ENCODE measurements at regions not wholly inside any gene's neighbourhood (a gene's known extent, or its start where the extent isn't known, plus 50 kb on each side); places are given as distances from the start of the nearest gene placed in this dataset.

DNA sequence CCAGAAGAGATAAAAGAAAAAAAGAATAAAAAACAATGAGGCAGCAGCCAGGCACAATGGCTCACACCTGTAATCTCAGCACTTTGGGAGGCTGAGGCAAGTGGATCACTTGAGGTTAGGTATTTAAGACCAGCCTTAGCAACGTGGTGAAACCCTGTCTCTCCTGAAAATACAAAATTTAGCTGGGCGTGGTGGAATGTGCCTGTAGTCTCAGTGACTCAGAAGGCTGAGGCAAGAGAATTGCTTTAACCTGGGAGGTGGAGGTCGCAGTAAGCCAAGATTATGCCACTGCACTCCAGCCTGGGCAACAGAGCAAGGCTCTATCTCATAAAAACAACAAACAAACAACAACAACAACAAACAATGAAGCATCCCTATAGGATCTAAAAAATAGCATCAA, 121.5 kb downstream of the HMHB1 start:
- H2AFZ ChIP-seq (ENCODE audit: low read depth) = no peak overlapping the region
- peaks cover 5% of the 10 kb centered on the region; the same call in 1 of the 2 replicates for H3K9me3 ChIP-seq
- H3K9ac ChIP-seq = no peak overlapping the region
- H3K27me3 ChIP-seq (ENCODE audit: insufficient read depth) = no peaks in the 10 kb centered on the region
- no peak overlapping the region for H3K27ac ChIP-seq (ENCODE audit: low read depth in 2 of 2, low read length in 1 of 2)
- no peak for DNase-seq
- H4K20me1 ChIP-seq (ENCODE audit: insufficient read depth) = no peaks in the 10 kb centered on the region
- POLR2A ChIA-PET = no interaction called here
- H3K9me2 ChIP-seq = no peaks in the 10 kb centered on the region
- no peaks in the 10 kb centered on the region for H3K79me2 ChIP-seq (ENCODE audit: insufficient read depth)
- H3K36me3 ChIP-seq (replicated peaks in 1 of 2; ENCODE audit: control insufficient read depth in 1 of 2, insufficient read depth in 2 of 2, low read length in 1 of 2) = no peaks in the 10 kb centered on the region
- no peak overlapping the region for H3K4me2 ChIP-seq
- WGBS (ENCODE audit: low lambda C conversion rate) = 44% methylated on average over 3 of the region's 3 CpGs
- TF ChIP-seq RXRA (IDR thresholded peaks at IDR 0.05; ENCODE audit: borderline replicate concordance, low read depth) = no peak
- H3K4me1 ChIP-seq (ENCODE audit: control insufficient read depth in 1 of 2, insufficient read depth in 2 of 2, low read depth in 1 of 2, low read length in 1 of 2) = peaks cover 0 to 5% of the 10 kb centered on the region in 2 experiments; a peak in 1 of 4 replicates
- H3F3A ChIP-seq (replicated peaks; ENCODE audit: insufficient read depth) = no peaks in the 10 kb centered on the region
- CTCF ChIA-PET = no interaction called here
- H3K4me3 ChIP-seq (ENCODE audit: low read depth in 2 of 2, low read length in 1 of 2) = no peak overlapping the region

GRCh38 chr5:143934821-143935220, 122.9 kb downstream of the HMHB1 start:
- Histone ChIP-seq H3K4me1 (ENCODE audit: control insufficient read depth in 1 of 2, insufficient read depth in 2 of 2, low read depth in 1 of 2, low read length in 1 of 2) (peaks cover 0 to 5% of the 10 kb centered on the region in 2 experiments; a peak in 1 of 4 replicates), H3K9me3 (peaks cover 5% of the 10 kb centered on the region; the same call in 1 of the 2 replicates), H3K9me2 (no peaks in the 10 kb centered on the region), H3K4me3 (ENCODE audit: low read depth in 2 of 2, low read length in 1 of 2) (no peak overlapping the region), H3K27ac (ENCODE audit: low read depth in 2 of 2, low read length in 1 of 2) (no peak overlapping the region), H3K79me2 (ENCODE audit: insufficient read depth) (no peaks in the 10 kb centered on the region), H3K4me2 (no peak overlapping the region), H2AFZ (ENCODE audit: low read depth) (no peak overlapping the region), H3K36me3 (replicated peaks in 1 of 2; ENCODE audit: control insufficient read depth in 1 of 2, insufficient read depth in 2 of 2, low read length in 1 of 2) (no peaks in the 10 kb centered on the region), H3K9ac (no peak overlapping the region), H4K20me1 (ENCODE audit: insufficient read depth) (no peaks in the 10 kb centered on the region), H3K27me3 (ENCODE audit: insufficient read depth) (no peaks in the 10 kb centered on the region), H3F3A (replicated peaks; ENCODE audit: insufficient read depth) (no peaks in the 10 kb centered on the region)
- no peak for DNase-seq
- WGBS (ENCODE audit: low lambda C conversion rate) = 41% methylated on average over 2 of the region's 2 CpGs
- POLR2A ChIA-PET = no interaction called here
- CTCF ChIA-PET = interaction anchor here (0.8 kb wide), 1 partner anchor 531 kb away, joined by 3 read pairs; the partner anchor contains the start of gene NR3C1
- TF ChIP-seq EP300 (IDR thresholded peaks at IDR 0.05; ENCODE audit: borderline replicate concordance in 1 of 2, low read depth in 1 of 2, low read length in 1 of 2) = no peak
- no peak for TF ChIP-seq USF2 (IDR thresholded peaks at IDR 0.05; ENCODE audit: borderline replicate concordance, low read depth, low read length)
- no peak for TF ChIP-seq FOXJ3 (CRISPR knock-in tag; IDR thresholded peaks at IDR 0.05)
- TF ChIP-seq, protein P1, sequence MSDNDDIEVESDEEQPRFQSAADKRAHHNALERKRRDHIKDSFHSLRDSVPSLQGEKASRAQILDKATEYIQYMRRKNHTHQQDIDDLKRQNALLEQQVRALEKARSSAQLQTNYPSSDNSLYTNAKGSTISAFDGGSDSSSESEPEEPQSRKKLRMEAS (IDR thresholded peaks at IDR 0.05; ENCODE audit: low read depth) = no peak
- TF ChIP-seq RFX5 (IDR thresholded peaks at IDR 0.05; ENCODE audit: low read length) = no peak
- TF ChIP-seq, protein P2, sequence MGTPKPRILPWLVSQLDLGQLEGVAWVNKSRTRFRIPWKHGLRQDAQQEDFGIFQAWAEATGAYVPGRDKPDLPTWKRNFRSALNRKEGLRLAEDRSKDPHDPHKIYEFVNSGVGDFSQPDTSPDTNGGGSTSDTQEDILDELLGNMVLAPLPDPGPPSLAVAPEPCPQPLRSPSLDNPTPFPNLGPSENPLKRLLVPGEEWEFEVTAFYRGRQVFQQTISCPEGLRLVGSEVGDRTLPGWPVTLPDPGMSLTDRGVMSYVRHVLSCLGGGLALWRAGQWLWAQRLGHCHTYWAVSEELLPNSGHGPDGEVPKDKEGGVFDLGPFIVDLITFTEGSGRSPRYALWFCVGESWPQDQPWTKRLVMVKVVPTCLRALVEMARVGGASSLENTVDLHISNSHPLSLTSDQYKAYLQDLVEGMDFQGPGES (IDR thresholded peaks at IDR 0.05; ENCODE audit: low read depth, low read length) = no peak
- TF ChIP-seq RXRA (IDR thresholded peaks at IDR 0.05; ENCODE audit: borderline replicate concordance, low read depth) = no peak
- no peak for TF ChIP-seq GATA2 (CRISPR knock-in tag; IDR thresholded peaks at IDR 0.05)
- no peak for TF ChIP-seq NFIC (IDR thresholded peaks at IDR 0.05; ENCODE audit: borderline replicate concordance)
- TF ChIP-seq YY1 (IDR thresholded peaks at IDR 0.05; ENCODE audit: low read depth) = no peak
- TF ChIP-seq, protein P3, sequence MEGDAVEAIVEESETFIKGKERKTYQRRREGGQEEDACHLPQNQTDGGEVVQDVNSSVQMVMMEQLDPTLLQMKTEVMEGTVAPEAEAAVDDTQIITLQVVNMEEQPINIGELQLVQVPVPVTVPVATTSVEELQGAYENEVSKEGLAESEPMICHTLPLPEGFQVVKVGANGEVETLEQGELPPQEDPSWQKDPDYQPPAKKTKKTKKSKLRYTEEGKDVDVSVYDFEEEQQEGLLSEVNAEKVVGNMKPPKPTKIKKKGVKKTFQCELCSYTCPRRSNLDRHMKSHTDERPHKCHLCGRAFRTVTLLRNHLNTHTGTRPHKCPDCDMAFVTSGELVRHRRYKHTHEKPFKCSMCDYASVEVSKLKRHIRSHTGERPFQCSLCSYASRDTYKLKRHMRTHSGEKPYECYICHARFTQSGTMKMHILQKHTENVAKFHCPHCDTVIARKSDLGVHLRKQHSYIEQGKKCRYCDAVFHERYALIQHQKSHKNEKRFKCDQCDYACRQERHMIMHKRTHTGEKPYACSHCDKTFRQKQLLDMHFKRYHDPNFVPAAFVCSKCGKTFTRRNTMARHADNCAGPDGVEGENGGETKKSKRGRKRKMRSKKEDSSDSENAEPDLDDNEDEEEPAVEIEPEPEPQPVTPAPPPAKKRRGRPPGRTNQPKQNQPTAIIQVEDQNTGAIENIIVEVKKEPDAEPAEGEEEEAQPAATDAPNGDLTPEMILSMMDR (IDR thresholded peaks at IDR 0.05) = no peak
- no peak for TF ChIP-seq MEF2A (IDR thresholded peaks at IDR 0.05; ENCODE audit: borderline replicate concordance, low read depth)
- no peak for TF ChIP-seq CHD2 (IDR thresholded peaks at IDR 0.05; ENCODE audit: low read length, partially characterized antibody)
- no peak for TF ChIP-seq POLR2AphosphoS5 (IDR thresholded peaks at IDR 0.05; ENCODE audit: low read depth, low read length)
